ENCODE measurements at regions not wholly inside any gene's neighbourhood (a gene's known extent, or its start where the extent isn't known, plus 50 kb on each side); places are given as distances from the start of the nearest gene placed in this dataset.

DNA sequence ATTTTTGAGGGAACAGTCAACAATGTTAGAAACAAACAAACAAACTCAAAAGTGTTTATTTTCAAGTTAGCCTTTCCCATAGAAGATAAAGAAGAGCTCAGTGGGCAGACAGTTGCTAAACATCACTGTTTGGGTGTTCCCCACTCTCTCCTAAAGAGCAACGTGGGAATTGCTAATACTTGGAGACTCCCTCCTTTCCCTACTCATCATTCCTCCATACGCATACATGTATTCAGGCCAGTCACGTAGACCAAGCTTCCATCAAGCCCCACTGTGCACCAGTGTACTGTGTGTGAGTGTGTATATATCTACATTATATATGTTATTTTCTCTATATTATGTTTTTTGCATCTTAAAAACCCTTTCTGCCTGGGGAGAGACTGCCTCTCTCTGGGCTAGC lies 115.0 kb upstream of the EGFLAM start:
- TF ChIP-seq, protein P1, sequence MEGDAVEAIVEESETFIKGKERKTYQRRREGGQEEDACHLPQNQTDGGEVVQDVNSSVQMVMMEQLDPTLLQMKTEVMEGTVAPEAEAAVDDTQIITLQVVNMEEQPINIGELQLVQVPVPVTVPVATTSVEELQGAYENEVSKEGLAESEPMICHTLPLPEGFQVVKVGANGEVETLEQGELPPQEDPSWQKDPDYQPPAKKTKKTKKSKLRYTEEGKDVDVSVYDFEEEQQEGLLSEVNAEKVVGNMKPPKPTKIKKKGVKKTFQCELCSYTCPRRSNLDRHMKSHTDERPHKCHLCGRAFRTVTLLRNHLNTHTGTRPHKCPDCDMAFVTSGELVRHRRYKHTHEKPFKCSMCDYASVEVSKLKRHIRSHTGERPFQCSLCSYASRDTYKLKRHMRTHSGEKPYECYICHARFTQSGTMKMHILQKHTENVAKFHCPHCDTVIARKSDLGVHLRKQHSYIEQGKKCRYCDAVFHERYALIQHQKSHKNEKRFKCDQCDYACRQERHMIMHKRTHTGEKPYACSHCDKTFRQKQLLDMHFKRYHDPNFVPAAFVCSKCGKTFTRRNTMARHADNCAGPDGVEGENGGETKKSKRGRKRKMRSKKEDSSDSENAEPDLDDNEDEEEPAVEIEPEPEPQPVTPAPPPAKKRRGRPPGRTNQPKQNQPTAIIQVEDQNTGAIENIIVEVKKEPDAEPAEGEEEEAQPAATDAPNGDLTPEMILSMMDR (IDR thresholded peaks at IDR 0.05): no peak
- TF ChIP-seq POLR2A (IDR thresholded peaks at IDR 0.05): no peak
- TF ChIP-seq POLR2AphosphoS5 (IDR thresholded peaks at IDR 0.05): no peak

Data from breast epithelium (tissue), 3 donors.